ENCODE measurements at regions not wholly inside any gene's neighbourhood (a gene's known extent, or its start where the extent isn't known, plus 50 kb on each side); places are given as distances from the start of the nearest gene placed in this dataset.

GRCh38 chr9:13674926-13675637 is 395.6 kb upstream of the MPDZ start:
- Histone ChIP-seq H3K4me3 (ENCODE audit: low read depth, low read length, poor library complexity, severe bottlenecking) (no peak overlapping the region), H3K27me3 (replicated peaks; ENCODE audit: insufficient read depth, low read depth, low read length, poor library complexity) (no peaks in the 10 kb centered on the region), H3K27ac (ENCODE audit: low read depth, low read length, poor library complexity, severe bottlenecking) (no peak overlapping the region), H3K9me3 (ENCODE audit: low read depth, low read length, poor library complexity, severe bottlenecking) (no peaks in the 10 kb centered on the region), H3K36me3 (ENCODE audit: insufficient read depth, low read length, poor library complexity, severe bottlenecking) (no peaks in the 10 kb centered on the region), H3K4me1 (ENCODE audit: insufficient read depth, low read length, poor library complexity, severe bottlenecking) (no peaks in the 10 kb centered on the region)
- DNase-seq (ENCODE audit: low spot score), result no peak
- no peak for TF ChIP-seq EZH2 (IDR thresholded peaks at IDR 0.05; ENCODE audit: borderline replicate concordance, low read depth, low read length, poor library complexity, severe bottlenecking)
- TF ChIP-seq CTCF (conservative IDR thresholded peaks at IDR 0.05; ENCODE audit: low read depth, low read length), result no peak
- intact Hi-C loops (cut with micrococcal nuclease; ENCODE audit: unreplicated experiment), result no loop called here
- BruUV-seq (replicated peaks), result no TSS peak
- CTCF ChIA-PET, result no interaction called here
- POLR2A ChIA-PET (ENCODE audit: low non-redundant PET), result interaction anchor here (0.6 kb wide), 1 partner anchor 59 kb away, joined by 4 read pairs; no protein-coding TSS in a partner anchor

GRCh38 chr9:13673348-13673747 is 393.9 kb upstream of the MPDZ start:
- H3K36me3 ChIP-seq (ENCODE audit: insufficient read depth, low read length, poor library complexity, severe bottlenecking), result no peaks in the 10 kb centered on the region
- H3K27ac ChIP-seq (ENCODE audit: low read depth, low read length, poor library complexity, severe bottlenecking), result no peak overlapping the region
- H3K4me3 ChIP-seq (ENCODE audit: low read depth, low read length, poor library complexity, severe bottlenecking), result no peak overlapping the region
- intact Hi-C loops (cut with micrococcal nuclease; ENCODE audit: unreplicated experiment), result no loop called here
- no peak for TF ChIP-seq EZH2 (IDR thresholded peaks at IDR 0.05; ENCODE audit: borderline replicate concordance, low read depth, low read length, poor library complexity, severe bottlenecking)
- no peak for TF ChIP-seq CTCF (conservative IDR thresholded peaks at IDR 0.05; ENCODE audit: low read depth, low read length)
- no peaks in the 10 kb centered on the region for H3K27me3 ChIP-seq (replicated peaks; ENCODE audit: insufficient read depth, low read depth, low read length, poor library complexity)
- BruUV-seq (replicated peaks), result no TSS peak
- CTCF ChIA-PET, result no interaction called here
- H3K9me3 ChIP-seq (ENCODE audit: low read depth, low read length, poor library complexity, severe bottlenecking), result peaks cover 6% of the 10 kb centered on the region
- POLR2A ChIA-PET (ENCODE audit: low non-redundant PET), result no interaction called here
- no peaks in the 10 kb centered on the region for H3K4me1 ChIP-seq (ENCODE audit: insufficient read depth, low read length, poor library complexity, severe bottlenecking)
- no peak for DNase-seq (ENCODE audit: low spot score)

GRCh38 chr9:13665418-13666066 is 386.1 kb upstream of the MPDZ start:
- CTCF ChIA-PET, result no interaction called here
- H3K27ac ChIP-seq (ENCODE audit: low read depth, low read length, poor library complexity, severe bottlenecking), result no peak overlapping the region

More at GRCh38 chr9:13665418-13666066, 386.1 kb upstream of the MPDZ start:
- intact Hi-C loops (cut with micrococcal nuclease; ENCODE audit: unreplicated experiment), result no loop called here
- Histone ChIP-seq H3K36me3 (ENCODE audit: insufficient read depth, low read length, poor library complexity, severe bottlenecking) (no peaks in the 10 kb centered on the region), H3K4me3 (ENCODE audit: low read depth, low read length, poor library complexity, severe bottlenecking) (no peak overlapping the region), H3K9me3 (ENCODE audit: low read depth, low read length, poor library complexity, severe bottlenecking) (peaks cover 7% of the 10 kb centered on the region), H3K27me3 (replicated peaks; ENCODE audit: insufficient read depth, low read depth, low read length, poor library complexity) (no peaks in the 10 kb centered on the region), H3K4me1 (ENCODE audit: insufficient read depth, low read length, poor library complexity, severe bottlenecking) (no peaks in the 10 kb centered on the region)
- no TSS peak for BruUV-seq (replicated peaks)
- POLR2A ChIA-PET (ENCODE audit: low non-redundant PET), result no interaction called here
- TF ChIP-seq CTCF (conservative IDR thresholded peaks at IDR 0.05; ENCODE audit: low read depth, low read length) (no peak), EZH2 (IDR thresholded peaks at IDR 0.05; ENCODE audit: borderline replicate concordance, low read depth, low read length, poor library complexity, severe bottlenecking) (no peak)
- no peak for DNase-seq (ENCODE audit: low spot score)

All from A673 (cell line).